ENCODE measurements at regions not wholly inside any gene's neighbourhood (a gene's known extent, or its start where the extent isn't known, plus 50 kb on each side); places are given as distances from the start of the nearest gene placed in this dataset.

GRCh38 chr5:4981608-4982007 lies 158.5 kb upstream of the ADAMTS16 start:
- FAIRE-seq = no peak

GRCh38 chr5:4983701-4984100 lies 156.4 kb upstream of the ADAMTS16 start:
- FAIRE-seq = no peak

GRCh38 chr5:4984461-4984860 lies 155.7 kb upstream of the ADAMTS16 start:
- FAIRE-seq = no peak

GRCh38 chr5:4987431-4987830 lies 152.7 kb upstream of the ADAMTS16 start:
- no peak for FAIRE-seq

GRCh38 chr5:4989118-4989517 lies 151.0 kb upstream of the ADAMTS16 start:
- no peak for FAIRE-seq

- no peak for FAIRE-seq
Observed at GRCh38 chr5:4990017-4990416, 150.1 kb upstream of the ADAMTS16 start.

- no peak for FAIRE-seq
Observed at GRCh38 chr5:4990462-4990861, 149.7 kb upstream of the ADAMTS16 start.

GRCh38 chr5:4991925-4992324 lies 148.2 kb upstream of the ADAMTS16 start:
- no peak for FAIRE-seq

- no peak for FAIRE-seq
Observed at GRCh38 chr5:4995014-4995413, 145.1 kb upstream of the ADAMTS16 start.

- no peak for FAIRE-seq
Observed at GRCh38 chr5:5005353-5005752, 134.8 kb upstream of the ADAMTS16 start.

- FAIRE-seq = no peak
Observed at GRCh38 chr5:5006548-5006947, 133.6 kb upstream of the ADAMTS16 start.

GRCh38 chr5:5009240-5009639 lies 130.9 kb upstream of the ADAMTS16 start:
- no peak for FAIRE-seq

- FAIRE-seq = no peak
Observed at GRCh38 chr5:5011151-5011550, 129.0 kb upstream of the ADAMTS16 start.

GRCh38 chr5:5014586-5015235 lies 125.4 kb upstream of the ADAMTS16 start:
- no peak for FAIRE-seq

GRCh38 chr5:5017827-5018577 lies 122.1 kb upstream of the ADAMTS16 start:
- no peak for FAIRE-seq

GRCh38 chr5:5018578-5018970 lies 121.6 kb upstream of the ADAMTS16 start:
- no peak for FAIRE-seq

- FAIRE-seq = no peak
Observed at GRCh38 chr5:5021436-5021835, 118.7 kb upstream of the ADAMTS16 start.

- no peak for FAIRE-seq
Observed at GRCh38 chr5:5025098-5025773, 114.9 kb upstream of the ADAMTS16 start.

GRCh38 chr5:5025774-5026408 lies 114.2 kb upstream of the ADAMTS16 start:
- FAIRE-seq = no peak

GRCh38 chr5:5026409-5026785 lies 113.7 kb upstream of the ADAMTS16 start:
- no peak for FAIRE-seq

GRCh38 chr5:5031665-5032064 lies 108.5 kb upstream of the ADAMTS16 start:
- no peak for FAIRE-seq

GRCh38 chr5:5037674-5038073 lies 102.5 kb upstream of the ADAMTS16 start:
- no peak for FAIRE-seq

- no peak for FAIRE-seq
Observed at GRCh38 chr5:5039918-5040317, 100.2 kb upstream of the ADAMTS16 start.

GRCh38 chr5:5040712-5041111 lies 99.4 kb upstream of the ADAMTS16 start:
- FAIRE-seq = no peak
